ENCODE measurements at regions not wholly inside any gene's neighbourhood (a gene's known extent, or its start where the extent isn't known, plus 50 kb on each side); places are given as distances from the start of the nearest gene placed in this dataset.
"Not testable (repeated sequence)": the region's sequence is repeated elsewhere in the genome, so short reads cannot be mapped to it uniquely, and the experiment has no call there.

- TF ChIP-seq YY1 (IDR thresholded peaks at IDR 0.05; ENCODE audit: insufficient read depth, insufficient read length); ZNF274 (IDR thresholded peaks at IDR 0.05; ENCODE audit: low read depth, low read length): not testable (repeated sequence)
Observed at GRCh38 chr6:94557207-94557606, 1020.1 kb upstream of the MANEA start.

Data from NT2/D1 (cell line).